Suppressor macrophage (primary cell): ENCODE measurements at regions not wholly inside any gene's neighbourhood (a gene's known extent, or its start where the extent isn't known, plus 50 kb on each side); places are given as distances from the start of the nearest gene placed in this dataset.
A peak's percentile ranks its signal among the peaks of the same experiment; 100 is the strongest.

ENCODE experiments used
- DNase-seq, 4 experiments: peaks; one replicate each; pipeline ENCODE4 v3.0.0-alpha.2; 2020 to 2022

- no peak for DNase-seq
These were observed 164.5 kb upstream of the TLE3 start for GRCh38 chr15:70262171-70262570.

DNA sequence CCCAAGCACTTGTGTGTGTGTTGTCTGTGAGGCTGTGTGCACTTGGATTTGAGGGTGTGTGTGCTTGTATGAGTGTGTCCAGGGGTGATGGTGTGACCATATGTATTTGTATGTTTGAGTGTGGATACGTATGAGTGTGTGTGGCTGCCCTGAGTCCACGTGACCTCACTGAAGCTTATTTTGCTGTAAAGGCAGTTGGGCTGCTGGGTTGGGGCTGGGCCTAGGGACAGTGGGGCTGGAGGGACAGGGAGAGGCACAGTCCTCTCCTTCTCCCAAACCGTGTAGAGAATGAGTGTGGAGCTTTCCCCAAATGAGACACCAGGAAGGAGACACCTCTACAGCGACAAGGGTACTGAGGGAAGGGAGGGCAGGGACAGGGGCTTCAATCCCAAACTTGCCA lies 163.4 kb upstream of the TLE3 start:
- DNase-seq, result no peak

DNA sequence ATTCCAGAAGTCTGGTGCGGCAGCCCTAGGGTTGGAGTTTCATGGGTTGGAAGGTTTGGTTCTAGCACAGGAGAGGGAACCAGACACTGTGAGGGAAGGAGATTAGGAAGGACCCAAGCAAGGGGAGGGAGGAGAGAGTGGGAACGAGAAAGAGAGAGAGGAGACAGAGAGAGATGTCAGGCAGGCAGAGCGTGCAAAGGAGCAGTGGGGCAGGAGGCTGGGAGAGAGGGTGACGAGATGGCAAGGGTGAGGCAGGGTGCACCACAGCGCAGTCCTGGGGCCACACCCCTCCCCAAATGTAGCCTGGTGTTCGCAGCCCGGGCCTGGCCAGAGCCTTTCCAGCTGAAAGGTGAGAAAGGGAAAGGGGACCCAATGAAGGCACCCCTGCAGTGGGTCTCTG lies 162.9 kb upstream of the TLE3 start:
- DNase-seq, result no peak

- DNase-seq, result peak in 3 of 4 experiments; percentile 59 to 69 (median 69)
These were observed 162.2 kb upstream of the TLE3 start for GRCh38 chr15:70259640-70260508.

GRCh38 chr15:70259028-70259424 lies 161.3 kb upstream of the TLE3 start:
- DNase-seq, result peak; percentile 70 to 86 (median 84)

- DNase-seq, result peak; percentile 88 to 95 (median 93)
These were observed 160.8 kb upstream of the TLE3 start for GRCh38 chr15:70258369-70259027.

- peak; percentile 86 to 95 (median 94) for DNase-seq
These were observed 160.0 kb upstream of the TLE3 start for GRCh38 chr15:70257573-70258248.

GRCh38 chr15:70257047-70257446 lies 159.3 kb upstream of the TLE3 start:
- DNase-seq, result no peak

DNA sequence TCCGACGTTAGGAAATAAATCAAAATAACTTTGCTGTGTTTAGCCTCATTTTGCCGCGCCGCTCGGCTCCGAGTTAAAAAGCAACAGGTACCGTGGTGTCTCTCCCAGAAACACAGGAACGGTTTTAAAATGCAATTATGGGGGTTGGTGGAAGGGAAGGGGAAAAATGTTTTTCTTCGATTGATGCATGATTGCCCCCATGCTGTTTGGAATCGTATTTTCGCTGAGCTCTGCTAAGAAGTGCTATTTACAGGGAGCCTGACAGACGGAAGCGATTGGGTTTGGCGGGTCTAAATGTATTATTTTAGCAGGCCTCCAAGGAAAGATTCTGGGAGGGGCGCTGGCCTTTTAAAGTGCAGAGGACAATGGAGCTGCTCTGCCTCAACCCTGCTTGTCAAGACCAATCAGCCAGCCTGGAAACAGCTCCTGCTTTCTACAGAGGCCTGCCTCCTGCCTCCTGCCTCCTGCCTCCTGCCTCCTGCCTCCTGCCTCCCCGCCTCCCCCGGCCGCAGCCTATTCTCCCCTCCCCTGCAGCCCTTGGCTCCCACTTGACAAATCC lies 156.7 kb upstream of the TLE3 start:
- DNase-seq, result no peak

- no peak for DNase-seq
These were observed 155.9 kb upstream of the TLE3 start for GRCh38 chr15:70253461-70254156.

GRCh38 chr15:70252951-70253320 lies 155.2 kb upstream of the TLE3 start:
- DNase-seq, result no peak

GRCh38 chr15:70252056-70252950 lies 154.6 kb upstream of the TLE3 start:
- no peak for DNase-seq

- DNase-seq, result no peak
These were observed 153.7 kb upstream of the TLE3 start for GRCh38 chr15:70251246-70251990.

GRCh38 chr15:70250208-70251201 lies 152.8 kb upstream of the TLE3 start:
- no peak for DNase-seq

- no peak for DNase-seq
These were observed 151.9 kb upstream of the TLE3 start for GRCh38 chr15:70249616-70250015.

DNA sequence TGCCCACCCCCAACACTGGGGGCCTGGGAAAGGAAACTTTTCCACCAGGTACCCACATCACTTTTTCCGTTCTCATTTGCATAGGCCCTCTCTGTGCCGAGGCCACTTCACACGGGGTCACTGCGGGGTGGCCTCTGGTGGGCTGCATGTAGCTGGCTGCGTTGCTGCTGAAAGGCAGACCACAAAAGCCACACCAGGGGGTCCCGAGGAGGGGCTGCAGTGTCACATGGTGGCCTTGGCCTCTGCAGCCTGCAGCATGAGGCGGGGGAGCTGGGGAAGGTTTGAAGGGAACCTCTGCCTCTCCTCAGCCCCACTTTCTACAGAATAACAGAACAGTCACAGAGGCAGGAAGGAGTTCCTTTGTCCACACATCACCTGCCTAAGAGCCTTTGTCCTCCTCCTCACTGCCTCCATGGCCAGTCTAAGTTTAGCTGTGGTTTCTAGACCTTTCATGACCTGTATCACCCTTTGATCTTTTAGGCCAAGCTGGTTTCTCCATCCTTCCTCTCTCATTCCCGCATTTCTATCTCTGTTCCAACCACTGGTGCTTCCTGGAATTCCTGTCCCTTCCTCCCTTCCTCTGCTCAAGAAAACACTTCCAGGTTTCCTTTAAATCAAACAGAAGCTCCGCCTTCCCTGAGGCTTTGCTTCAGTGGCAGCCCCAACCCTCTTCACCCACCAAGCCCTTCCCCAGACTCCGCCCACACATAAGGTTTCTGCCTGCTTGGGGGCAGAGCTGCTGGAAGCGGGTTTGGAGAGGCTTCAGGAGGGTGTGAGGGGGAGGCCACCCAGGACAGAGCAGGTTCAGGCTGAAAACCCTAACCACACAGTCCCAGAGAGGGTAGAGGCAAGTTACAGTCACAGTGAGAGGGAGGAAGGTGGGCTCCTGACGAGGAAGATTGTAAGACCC lies 150.7 kb upstream of the TLE3 start:
- peak in 2 of 4 experiments; percentile 37 to 40 for DNase-seq

DNA sequence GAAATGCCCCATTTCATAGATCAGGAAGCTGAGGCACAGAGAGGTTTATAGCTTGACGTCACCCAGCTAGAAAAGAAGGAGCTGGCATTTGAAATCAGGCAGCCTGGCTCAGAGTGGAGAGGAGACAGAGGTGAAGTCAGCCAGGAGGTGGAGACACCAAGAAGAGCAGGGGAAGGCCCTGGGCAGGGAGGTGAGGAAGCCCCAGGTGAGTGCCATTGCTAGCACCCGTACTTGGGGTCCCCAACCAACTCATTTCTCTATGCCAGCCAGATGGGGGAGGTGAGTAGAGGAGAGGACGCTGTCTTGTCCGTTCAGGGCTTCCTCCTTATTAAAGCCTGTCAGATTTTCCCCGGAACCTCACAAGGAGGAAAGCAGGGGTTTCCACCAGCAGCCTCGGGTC lies 149.6 kb upstream of the TLE3 start:
- no peak for DNase-seq

DNA sequence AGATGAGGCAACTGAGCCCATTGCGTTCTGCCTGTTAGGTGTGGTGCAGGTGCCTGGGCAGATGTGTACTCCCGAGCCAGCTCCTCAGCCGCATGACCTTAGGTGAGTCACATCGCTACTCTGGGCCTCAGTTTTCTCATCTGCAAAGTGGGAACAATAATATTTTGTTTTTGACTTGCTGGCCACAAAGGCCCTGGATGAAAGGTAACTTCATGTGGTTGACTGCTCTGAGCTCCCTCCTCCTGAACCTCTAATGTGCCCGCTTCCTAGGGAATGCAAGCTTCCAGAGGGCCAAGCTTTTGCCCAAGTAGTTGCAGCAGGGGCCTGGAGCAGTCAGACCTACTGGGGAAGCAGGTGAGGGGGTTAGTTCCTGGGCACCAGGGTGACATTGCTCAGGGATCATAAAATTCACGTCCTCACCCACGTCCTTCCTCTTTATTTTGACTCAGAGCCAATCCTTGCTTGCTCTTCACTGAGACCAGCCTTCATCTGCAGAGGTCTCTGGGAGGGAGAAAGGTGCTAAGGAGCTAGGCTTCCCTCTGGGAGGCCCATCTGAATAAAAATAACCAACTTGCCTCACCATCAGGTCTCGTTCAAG lies 149.0 kb upstream of the TLE3 start:
- DNase-seq, result peak in 3 of 4 experiments; percentile 37 to 52 (median 46)
